ENCODE measurements at regions not wholly inside any gene's neighbourhood (a gene's known extent, or its start where the extent isn't known, plus 50 kb on each side); places are given as distances from the start of the nearest gene placed in this dataset.

GRCh38 chr3:90134090-90134489 lies 1026.7 kb downstream of the EPHA3 start:
- TF ChIP-seq GLIS2 (tag by site-specific recombination; IDR thresholded peaks at IDR 0.05) (no peak), ZNF114 (tag by site-specific recombination; IDR thresholded peaks at IDR 0.05) (no peak), ZNF561 (tag by site-specific recombination; IDR thresholded peaks at IDR 0.05; ENCODE audit: borderline replicate concordance) (no peak), ZBTB21 (tag by site-specific recombination; IDR thresholded peaks at IDR 0.05) (no peak), ZNF239 (tag by site-specific recombination; IDR thresholded peaks at IDR 0.05) (no peak), ZNF138 (tag by site-specific recombination; IDR thresholded peaks at IDR 0.05; ENCODE audit: borderline replicate concordance) (no peak), ZNF202 (tag by site-specific recombination; IDR thresholded peaks at IDR 0.05; ENCODE audit: borderline replicate concordance) (no peak), ZNF544 (tag by site-specific recombination; IDR thresholded peaks at IDR 0.05) (no peak), ZFP41 (tag by site-specific recombination; IDR thresholded peaks at IDR 0.05; ENCODE audit: borderline replicate concordance) (no peak), ZBTB8A (tag by site-specific recombination; IDR thresholded peaks at IDR 0.05) (no peak), ZNF692 (tag by site-specific recombination; IDR thresholded peaks at IDR 0.05) (no peak), ZNF121 (tag by site-specific recombination; IDR thresholded peaks at IDR 0.05) (no peak)
- no peaks in the 10 kb centered on the region for H3K9me3 ChIP-seq (ENCODE audit: control insufficient read depth, insufficient read depth, low read depth, low read length)
- H3K27ac ChIP-seq (ENCODE audit: extremely low read depth, low read depth, low read length), result no peak overlapping the region
- H3K36me3 ChIP-seq (ENCODE audit: control insufficient read depth in 2 of 2, insufficient read depth in 1 of 2, low read length in 2 of 2), result no peaks in the 10 kb centered on the region
- H3K4me3 ChIP-seq (ENCODE audit: low read depth, low read length), result no peak overlapping the region
- POLR2A ChIA-PET, result no interaction called here
- H3K4me1 ChIP-seq (ENCODE audit: control insufficient read depth, insufficient read depth, low read length), result no peaks in the 10 kb centered on the region
- CTCF ChIA-PET, result no interaction called here

- no peaks in the 10 kb centered on the region for H3K9me3 ChIP-seq (ENCODE audit: control insufficient read depth, insufficient read depth, low read depth, low read length)
- CTCF ChIA-PET, result interaction anchor here (1.0 kb wide), 1 partner anchor 37 kb away, joined by 4 read pairs; no protein-coding TSS in a partner anchor
Observed at GRCh38 chr3:90136456-90137191, 1029.2 kb downstream of the EPHA3 start.

GRCh38 chr3:90145094-90145860 lies 1037.9 kb downstream of the EPHA3 start:
- Histone ChIP-seq H3K4me3 (ENCODE audit: low read depth, low read length) (no peak overlapping the region), H3K4me1 (ENCODE audit: control insufficient read depth, insufficient read depth, low read length) (no peaks in the 10 kb centered on the region), H3K36me3 (ENCODE audit: control insufficient read depth in 2 of 2, insufficient read depth in 1 of 2, low read length in 2 of 2) (no peaks in the 10 kb centered on the region), H3K9me3 (ENCODE audit: control insufficient read depth, insufficient read depth, low read depth, low read length) (no peaks in the 10 kb centered on the region), H3K27ac (ENCODE audit: extremely low read depth, low read depth, low read length) (no peak overlapping the region)
- POLR2A ChIA-PET, result no interaction called here
- CTCF ChIA-PET, result no interaction called here
- no peak for TF ChIP-seq ZNF529 (tag by site-specific recombination; IDR thresholded peaks at IDR 0.05; ENCODE audit: insufficient replicate concordance)
- TF ChIP-seq MEIS1 (CRISPR knock-in tag; IDR thresholded peaks at IDR 0.05; ENCODE audit: borderline replicate concordance), result no peak
- no peak for TF ChIP-seq PRDM4 (tag by site-specific recombination; IDR thresholded peaks at IDR 0.05)
- no peak for TF ChIP-seq ZFP41 (tag by site-specific recombination; IDR thresholded peaks at IDR 0.05; ENCODE audit: borderline replicate concordance)
- no peak for TF ChIP-seq ZNF23 (tag by site-specific recombination; IDR thresholded peaks at IDR 0.05; ENCODE audit: borderline replicate concordance)
- no peak for TF ChIP-seq ZNF335 (tag by site-specific recombination; conservative IDR thresholded peaks at IDR 0.05)
- no peak for TF ChIP-seq ZNF280C (tag by site-specific recombination; IDR thresholded peaks at IDR 0.05)
- TF ChIP-seq GLIS1 (tag by site-specific recombination; IDR thresholded peaks at IDR 0.05), result no peak
- no peak for TF ChIP-seq ZNF560 (tag by site-specific recombination; IDR thresholded peaks at IDR 0.05; ENCODE audit: borderline replicate concordance)

More at GRCh38 chr3:90136456-90137191, 1029.2 kb downstream of the EPHA3 start:
- TF ChIP-seq OSR2 (tag by site-specific recombination; IDR thresholded peaks at IDR 0.05) (no peak), ZNF701 (tag by site-specific recombination; IDR thresholded peaks at IDR 0.05) (no peak), ZNF548 (tag by site-specific recombination; IDR thresholded peaks at IDR 0.05) (no peak), KLF17 (tag by site-specific recombination; IDR thresholded peaks at IDR 0.05) (no peak), ZNF560 (tag by site-specific recombination; IDR thresholded peaks at IDR 0.05; ENCODE audit: borderline replicate concordance) (no peak)
- no peaks in the 10 kb centered on the region for H3K4me1 ChIP-seq (ENCODE audit: control insufficient read depth, insufficient read depth, low read length)
- no peak overlapping the region for H3K27ac ChIP-seq (ENCODE audit: extremely low read depth, low read depth, low read length)
- POLR2A ChIA-PET, result no interaction called here
- no peak overlapping the region for H3K4me3 ChIP-seq (ENCODE audit: low read depth, low read length)
- H3K36me3 ChIP-seq (ENCODE audit: control insufficient read depth in 2 of 2, insufficient read depth in 1 of 2, low read length in 2 of 2), result no peaks in the 10 kb centered on the region

Data from HEK293 (cell line).